Stimulated activated CD4-positive, alpha-beta T cell treated with anti-CD3 and anti-CD28 coated beads, Interleukin-1b, Interleukin-23, amount 100 ng/mL, for 4 hours (primary cell): ENCODE measurements at regions not wholly inside any gene's neighbourhood (a gene's known extent, or its start where the extent isn't known, plus 50 kb on each side); places are given as distances from the start of the nearest gene placed in this dataset.

Experiments used
- DNase-seq, 2 donors: peaks; one replicate each; pipeline ENCODE4 v3.0.0-alpha.2; 2020; ENCODE audit warnings: low read depth in 2 of 2

GRCh38 chr4:171759274-171759673, 53.9 kb upstream of the GALNTL6 start:
- DNase-seq, result no peak

GRCh38 chr4:171751538-171751937, 61.7 kb upstream of the GALNTL6 start:
- DNase-seq, result no peak

GRCh38 chr4:171746418-171746817, 66.8 kb upstream of the GALNTL6 start:
- DNase-seq, result no peak

DNA sequence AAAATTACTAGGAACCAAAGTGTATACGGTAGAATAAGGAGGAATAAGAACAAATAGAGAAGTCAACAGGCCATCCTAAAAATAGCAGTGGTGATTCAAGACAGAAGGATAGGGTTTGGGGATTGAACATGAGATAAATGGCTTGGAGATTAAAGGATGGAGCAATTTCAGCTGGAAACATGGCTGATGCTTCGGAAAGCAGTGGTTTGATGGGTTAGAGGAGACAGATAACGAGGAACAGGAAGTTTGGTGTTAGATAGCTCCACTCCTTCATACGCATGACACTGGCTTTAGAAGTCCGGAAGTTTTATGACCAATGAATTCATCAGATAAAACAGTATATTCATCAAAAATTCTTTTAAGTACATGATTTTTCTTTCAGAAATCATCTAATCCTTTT, 70.8 kb upstream of the GALNTL6 start:
- DNase-seq, result no peak

DNA sequence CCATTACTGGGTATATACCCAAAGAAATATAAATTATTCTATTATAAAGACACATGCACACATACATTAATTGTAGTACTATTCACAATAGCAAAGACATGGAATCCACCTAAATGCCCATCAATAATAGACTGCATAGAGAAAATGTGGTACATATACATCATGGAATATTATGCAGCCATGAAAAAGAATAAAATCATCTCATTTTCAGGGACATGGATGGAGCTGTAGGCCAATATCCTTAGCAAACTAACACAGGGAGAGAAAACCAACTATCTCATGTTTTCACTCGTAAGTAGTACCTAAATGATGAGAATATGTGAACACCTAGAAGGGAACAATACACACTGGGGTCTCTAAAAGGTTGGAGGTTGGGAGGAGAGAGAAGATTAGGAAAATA, 86.0 kb upstream of the GALNTL6 start:
- DNase-seq, result no peak

GRCh38 chr4:171721937-171722336, 91.3 kb upstream of the GALNTL6 start:
- no peak for DNase-seq

DNA sequence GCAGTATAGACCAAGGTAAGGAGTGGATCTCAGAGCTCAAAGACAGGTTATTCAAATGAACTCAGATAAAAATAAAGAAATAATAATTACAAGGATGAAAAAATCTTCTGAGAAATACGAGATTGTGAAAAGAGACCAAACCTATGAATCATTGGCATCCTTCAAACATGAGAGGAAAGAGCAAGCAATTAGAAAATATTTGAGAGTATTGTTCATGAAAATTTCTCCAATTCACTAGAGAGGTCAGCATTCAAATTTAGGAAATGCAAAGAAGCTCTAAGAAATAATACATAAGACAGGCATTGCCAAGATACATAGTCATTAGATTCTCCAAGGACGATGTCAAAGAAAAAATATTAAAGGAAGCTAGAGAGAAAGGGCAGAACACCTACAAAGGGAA, 93.5 kb upstream of the GALNTL6 start:
- DNase-seq, result no peak

DNA sequence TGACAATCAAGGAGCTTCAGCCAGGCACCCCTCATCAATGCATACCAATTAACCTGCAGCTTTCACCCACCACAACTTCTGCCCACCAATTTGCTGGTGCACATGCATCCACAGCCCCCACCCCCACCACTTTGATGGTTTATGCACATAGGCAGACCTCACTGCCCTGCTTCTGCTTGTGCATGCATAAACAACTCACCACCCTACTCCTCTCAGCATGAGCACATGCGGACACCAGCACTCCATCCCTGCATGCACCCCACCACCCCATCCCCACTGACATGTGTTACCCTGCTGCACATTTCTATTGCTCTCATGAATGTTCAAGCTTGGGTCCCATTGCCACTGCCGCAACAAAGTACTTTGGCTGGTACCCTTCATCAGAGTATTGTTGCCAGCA, 94.5 kb upstream of the GALNTL6 start:
- DNase-seq, result no peak

DNA sequence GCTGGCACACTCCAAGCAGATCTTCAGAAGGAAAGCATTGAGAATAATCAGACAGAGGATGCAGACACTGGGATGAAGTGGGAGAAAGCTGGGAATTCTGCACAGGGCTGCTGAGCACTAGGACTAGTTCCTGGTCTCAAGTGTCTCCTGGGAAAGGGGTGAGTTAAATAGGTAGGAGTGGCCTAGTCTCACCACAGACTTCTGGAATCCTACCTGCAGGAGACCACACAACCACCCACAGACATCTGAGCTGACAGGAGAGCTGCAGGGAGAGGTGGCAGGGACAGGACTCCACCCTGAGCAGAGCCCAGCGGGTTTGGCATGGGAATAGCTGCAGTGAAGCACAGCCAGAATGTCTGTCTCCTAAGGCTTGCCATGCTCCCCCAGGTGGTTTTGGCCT, 95.1 kb upstream of the GALNTL6 start:
- no peak for DNase-seq

DNA sequence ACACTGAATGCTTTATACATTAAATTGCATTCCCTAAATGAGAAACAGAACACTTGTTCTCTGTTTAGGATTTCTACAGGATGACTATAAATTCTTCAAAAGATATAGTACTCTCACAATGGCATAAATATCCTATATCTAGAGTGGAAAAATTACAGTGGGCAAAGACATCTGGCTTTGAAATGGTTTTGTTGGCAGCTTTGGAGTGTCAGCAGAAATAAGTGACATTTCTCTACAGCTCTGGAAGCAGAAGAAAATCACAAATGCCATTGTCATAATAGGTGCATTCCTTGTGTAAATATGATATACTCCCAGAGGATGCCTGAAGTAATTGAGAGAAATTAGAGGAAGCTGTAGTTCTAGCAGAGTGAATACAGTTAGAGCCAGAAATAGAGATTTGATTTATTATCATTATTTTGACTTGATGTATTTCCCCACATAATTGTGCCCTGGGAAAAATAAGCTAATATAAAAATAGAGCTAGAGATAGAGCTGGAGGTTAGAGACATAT, 95.9 kb upstream of the GALNTL6 start:
- no peak for DNase-seq

GRCh38 chr4:171715973-171716372, 97.2 kb upstream of the GALNTL6 start:
- no peak for DNase-seq

DNA sequence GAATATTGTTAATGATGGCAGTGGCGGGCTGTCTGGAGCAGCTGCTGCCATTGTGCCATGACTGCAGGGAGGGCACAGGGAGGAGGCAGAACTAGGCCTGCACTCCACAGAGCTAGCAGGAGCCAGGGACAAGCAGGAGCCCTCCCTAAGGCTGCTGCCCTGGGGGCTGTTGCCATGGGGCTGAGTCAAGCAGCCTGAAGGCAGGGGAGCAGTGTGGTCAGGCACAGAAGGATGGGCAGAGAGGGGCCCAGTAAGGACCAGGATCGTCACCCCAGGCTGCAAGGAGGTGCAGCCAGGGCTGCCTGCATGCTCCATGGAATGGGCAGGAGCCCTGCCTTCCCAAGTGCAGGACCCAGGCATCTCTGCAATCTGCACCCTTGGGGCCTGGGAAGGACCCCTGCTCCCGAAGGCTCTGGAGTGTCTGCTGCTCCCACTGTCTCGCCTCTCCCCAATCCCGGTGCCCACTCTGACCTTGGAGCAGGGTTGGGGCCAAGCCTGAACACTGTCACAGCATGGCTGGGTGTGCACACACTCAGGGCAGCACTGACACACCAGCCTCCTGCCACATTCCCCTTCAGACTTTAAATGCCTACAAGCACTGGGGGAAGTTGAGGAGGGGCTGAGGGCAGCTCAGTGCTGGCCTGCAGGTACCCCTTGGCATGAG, 98.3 kb upstream of the GALNTL6 start:
- no peak for DNase-seq

GRCh38 chr4:171710743-171711142, 102.5 kb upstream of the GALNTL6 start:
- DNase-seq, result no peak

DNA sequence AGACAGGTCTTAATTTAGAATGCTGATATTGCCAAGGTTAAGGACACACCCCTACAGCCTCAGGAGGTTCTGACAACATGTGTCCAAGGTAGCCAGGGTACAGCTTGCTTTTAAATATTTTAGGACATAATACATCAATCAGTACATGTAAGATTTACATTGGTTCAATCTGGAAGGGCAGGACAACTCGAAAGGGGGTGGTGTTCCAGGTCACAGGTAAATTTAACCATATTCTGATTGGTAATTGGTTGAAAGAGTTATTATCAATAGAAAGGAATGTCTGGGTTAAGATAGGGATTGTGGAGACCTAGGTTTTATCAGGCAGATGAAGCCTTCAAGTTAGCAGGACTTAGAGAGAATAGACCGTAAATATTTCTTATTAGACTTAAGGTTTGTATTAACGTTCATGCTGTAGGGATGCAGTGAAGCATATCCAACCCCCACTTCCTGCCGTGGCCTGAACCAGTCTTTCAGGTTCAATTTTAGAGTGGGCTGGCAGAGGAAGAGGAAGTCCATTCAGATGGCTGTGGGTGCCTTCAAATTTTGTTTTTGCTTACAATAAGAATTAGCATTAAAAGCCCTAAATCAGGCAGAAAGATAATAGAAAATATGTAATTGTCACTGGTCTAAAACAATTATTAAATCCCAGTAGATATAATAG, 136.5 kb upstream of the GALNTL6 start:
- DNase-seq, result no peak

DNA sequence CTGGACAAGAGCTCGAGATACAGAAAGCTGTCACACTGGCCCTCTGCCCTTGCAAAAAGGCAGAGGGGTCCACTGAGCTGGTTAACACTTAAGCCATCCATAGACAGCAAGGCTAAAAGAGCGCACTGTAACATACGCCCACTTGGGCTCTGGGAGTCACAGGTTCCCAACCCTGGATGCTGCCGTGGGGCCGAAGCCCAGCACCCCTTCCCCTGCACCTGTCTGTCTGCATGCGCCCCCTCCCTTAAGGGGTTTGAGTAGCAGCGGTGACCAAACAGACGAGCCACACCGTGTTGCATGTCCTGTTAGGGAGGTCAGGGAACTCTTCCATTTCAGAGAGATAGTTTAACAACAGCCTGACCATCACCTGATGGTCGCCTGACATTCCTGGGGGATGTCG, 138.4 kb upstream of the GALNTL6 start:
- no peak for DNase-seq

GRCh38 chr4:171668403-171668802, 144.8 kb upstream of the GALNTL6 start:
- DNase-seq, result no peak

- DNase-seq, result no peak
These were observed 145.3 kb upstream of the GALNTL6 start for GRCh38 chr4:171667906-171668305.

DNA sequence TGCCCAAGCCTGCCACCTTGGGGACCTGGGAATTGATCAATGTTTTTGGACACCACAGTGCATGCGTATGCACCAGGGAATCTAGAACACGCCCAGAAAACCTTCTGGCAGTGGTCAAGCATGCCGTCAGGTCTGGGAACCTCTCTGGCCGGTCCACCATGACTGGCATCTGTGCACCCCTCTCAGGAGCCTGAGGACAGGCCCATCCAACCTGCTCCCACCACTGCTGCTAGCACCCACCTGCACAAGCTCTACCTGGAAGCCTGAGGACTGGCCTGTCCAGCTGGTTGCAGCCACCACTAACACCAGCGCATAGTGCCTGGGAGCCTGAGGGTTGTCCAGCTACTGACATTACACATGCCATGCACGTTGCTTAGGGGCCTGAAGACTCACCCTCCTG, 162.1 kb upstream of the GALNTL6 start:
- no peak for DNase-seq

GRCh38 chr4:171650543-171650942, 162.7 kb upstream of the GALNTL6 start:
- no peak for DNase-seq

DNA sequence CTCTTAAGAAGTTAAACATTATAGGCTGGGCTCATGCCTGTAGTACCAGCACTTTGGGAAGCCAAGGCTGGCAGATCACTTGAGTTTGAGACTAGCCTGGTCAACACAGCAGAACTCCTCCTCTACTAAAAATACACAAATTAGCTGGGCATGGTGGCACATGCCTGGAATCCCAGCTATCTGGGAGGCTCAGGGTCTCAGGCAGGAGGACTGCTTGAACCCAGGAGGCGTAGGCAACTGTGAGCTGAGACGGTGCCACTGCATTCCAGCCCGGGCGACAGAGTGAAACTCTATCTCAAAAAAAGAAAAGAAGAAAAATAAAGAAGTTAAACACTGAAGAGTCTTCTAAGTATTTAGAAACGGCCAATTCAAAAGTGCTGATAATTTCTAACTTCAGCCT, 164.3 kb upstream of the GALNTL6 start:
- no peak for DNase-seq

GRCh38 chr4:171646984-171647383, 166.2 kb upstream of the GALNTL6 start:
- no peak for DNase-seq

GRCh38 chr4:171644430-171645057, 168.7 kb upstream of the GALNTL6 start:
- DNase-seq, result no peak

- no peak for DNase-seq
These were observed 173.7 kb upstream of the GALNTL6 start for GRCh38 chr4:171639540-171639939.
